Endothelial cell of umbilical vein (primary cell): ENCODE measurements at regions not wholly inside any gene's neighbourhood (a gene's known extent, or its start where the extent isn't known, plus 50 kb on each side); places are given as distances from the start of the nearest gene placed in this dataset.

Source experiments
- BruUV-seq: library from RNA; stranded (reverse); fragments of 400-500 nt; replicated peaks from 2 replicates; lab custom pipeline; 2021; lab: Mats Ljungman, UMichigan
- CTCF ChIA-PET: fragments of 300-600, 350-600 bp; sonication (Branson Sonifier 250); formaldehyde crosslinking; loops from one replicate; lab custom pipeline; 2021; ENCODE audit warnings: antibody characterized with exemption, inconsistent platforms; lab: Charles Lee
- POLR2A ChIA-PET: fragments of 300-600, 350-600 bp; sonication (Branson Sonifier 250); formaldehyde crosslinking; loops from one replicate; lab custom pipeline; 2021; ENCODE audit warnings: antibody characterized with exemption, inconsistent platforms; lab: Charles Lee
- DNase-seq: peaks from one replicate; pipeline ENCODE4 v3.0.0-alpha.2; 2011; ENCODE audit warnings: low read depth, low spot score
- FAIRE-seq: peaks from 2 replicates; lab custom pipeline; 2011; peaks lifted over from hg19 to GRCh38; lab: Jason Lieb, UNC
- H2AFZ ChIP-seq: 2 replicates; pipeline ENCODE4 v1.6.0; 2012; ENCODE audit warnings: low read depth, low read length, control low read depth, inconsistent platforms
- H3K27ac ChIP-seq: 2 replicates; pipeline ENCODE4 v1.5.1; 2011; ENCODE audit warnings: low read depth, mild to moderate bottlenecking, control low read depth, low read length, moderate library complexity; ENCODE audit not compliant: insufficient read depth
- H3K27me3 ChIP-seq, 2 experiments: 2 replicates each; pipeline versions ENCODE4 v1.6.0 to v1.6.1; 2011; ENCODE audit warnings: low read length in 2 of 2, mixed read lengths in 1 of 2; ENCODE audit not compliant: control insufficient read depth in 2 of 2, insufficient read depth in 2 of 2
- H3K36me3 ChIP-seq, 2 experiments: 2 replicates in 1 of 2; 3 replicates in 1 of 2; pipeline ENCODE4 v1.5.1; 2011; ENCODE audit warnings: low read length in 2 of 2, mild to moderate bottlenecking in 1 of 2, moderate library complexity in 1 of 2; ENCODE audit not compliant: control insufficient read depth in 2 of 2, insufficient read depth in 2 of 2; ENCODE audit errors: extremely low read depth in 1 of 2
- H3K4me1 ChIP-seq: 3 replicates; pipeline ENCODE4 v1.5.1; 2011; ENCODE audit warnings: mild to moderate bottlenecking, low read length; ENCODE audit not compliant: control insufficient read depth, insufficient read depth; ENCODE audit errors: extremely low read depth
- H3K4me2 ChIP-seq: 2 replicates; pipeline ENCODE4 v1.6.1; 2011; ENCODE audit warnings: low read length, control low read depth, mixed read lengths; ENCODE audit not compliant: insufficient read depth
- H3K4me3 ChIP-seq, 3 experiments: fragments of 200-600 bp in 1 of 3; sonication (generic), shearing (Covaris generic) in 1 of 3; replicated peaks in 1 of 3; 2 replicates each; pipeline ENCODE4 v1.5.1; 2011 to 2016; ENCODE audit warnings: control low read depth in 3 of 3, low read length in 3 of 3, mild to moderate bottlenecking in 2 of 3, inconsistent platforms in 1 of 3, low read depth in 1 of 3, moderate library complexity in 1 of 3; ENCODE audit not compliant: insufficient read depth in 1 of 3
- H3K79me2 ChIP-seq: 2 replicates; pipeline ENCODE4 v1.6.0; 2012; ENCODE audit warnings: low read length, inconsistent platforms; ENCODE audit not compliant: control insufficient read depth, insufficient read depth
- H3K9ac ChIP-seq: replicated peaks from 2 replicates; pipeline ENCODE3; 2011; ENCODE audit warnings: low read length, control low read depth; ENCODE audit not compliant: insufficient read depth; ENCODE audit errors: extremely low read depth
- H3K9me1 ChIP-seq: replicated peaks from 3 replicates; pipeline ENCODE4 v1.6.0; 2011; ENCODE audit warnings: mild to moderate bottlenecking, low read length; ENCODE audit not compliant: control insufficient read depth, insufficient read depth; ENCODE audit errors: extremely low read depth
- H3K9me3 ChIP-seq: replicated peaks from 2 replicates; pipeline ENCODE4 v1.5.1; 2012; ENCODE audit warnings: low read length, inconsistent platforms; ENCODE audit not compliant: control insufficient read depth, insufficient read depth
- H4K20me1 ChIP-seq: replicated peaks from 2 replicates; pipeline ENCODE3; 2011; ENCODE audit warnings: mild to moderate bottlenecking, low read length; ENCODE audit not compliant: control insufficient read depth, insufficient read depth; ENCODE audit errors: extremely low read depth
- EZH2 ChIP-seq: IDR thresholded peaks from 2 replicates; pipeline ENCODE4 v1.6.1; 2012; ENCODE audit warnings: borderline replicate concordance, low read depth, mild to moderate bottlenecking, moderate library complexity, low read length, inconsistent platforms; ENCODE audit not compliant: severe bottlenecking
- FOS ChIP-seq: IDR thresholded peaks from 2 replicates; pipeline ENCODE4 v1.6.1; 2011; ENCODE audit warnings: mild to moderate bottlenecking, low read length, moderate library complexity, borderline replicate concordance; ENCODE audit not compliant: insufficient read depth
- GATA2 ChIP-seq: IDR thresholded peaks from 2 replicates; pipeline ENCODE4 v1.7.0; 2011; ENCODE audit warnings: low read depth, mild to moderate bottlenecking, moderate library complexity, mixed read lengths, low read length; ENCODE audit not compliant: insufficient read length, insufficient read depth
- JUN ChIP-seq: IDR thresholded peaks from 2 replicates; pipeline ENCODE4 v1.6.1; 2011; ENCODE audit warnings: borderline replicate concordance, low read depth; ENCODE audit not compliant: insufficient read length, insufficient read depth
- MYC ChIP-seq: IDR thresholded peaks from one replicate; pipeline ENCODE4 v1.6.1; 2011; ENCODE audit warnings: mild to moderate bottlenecking, low read depth, low read length
- POLR2A ChIP-seq: IDR thresholded peaks from 2 replicates; pipeline ENCODE4 v1.6.1; 2012; ENCODE audit warnings: low read depth, mild to moderate bottlenecking, control low read depth, low read length
- dilution Hi-C: fragments of 300-500 bp; cut with MboI; formaldehyde crosslinking; loops from one replicate; pipeline ENCODE4 v1.15.0; 2019; ENCODE audit warnings: low sequenced_read_pairs; ENCODE audit not compliant: extremely low pct_ligation_motif_present
- intact Hi-C: fragments of 100-400 bp; cut with micrococcal nuclease; formaldehyde crosslinking; loops from one replicate; pipeline ENCODE4 v1.10.0; 2022
- TF ChIP-seq, protein P1 (sequence below): IDR thresholded peaks from 2 replicates; pipeline ENCODE4 v1.6.1; 2011; ENCODE audit not compliant: insufficient read depth, insufficient read length
- TF ChIP-seq, protein P2 (sequence below), 2 donors: IDR thresholded peaks; 1 replicate in 1 of 2; 2 replicates in 1 of 2; pipeline ENCODE4 v1.5.1; 2011; ENCODE audit warnings: low read length in 2 of 2, mild to moderate bottlenecking in 2 of 2, moderate library complexity in 2 of 2, control low read depth in 1 of 2, inconsistent platforms in 1 of 2, low read depth in 1 of 2; ENCODE audit not compliant: insufficient read depth in 1 of 2; ENCODE audit errors: extremely low read depth in 1 of 2

DNA sequence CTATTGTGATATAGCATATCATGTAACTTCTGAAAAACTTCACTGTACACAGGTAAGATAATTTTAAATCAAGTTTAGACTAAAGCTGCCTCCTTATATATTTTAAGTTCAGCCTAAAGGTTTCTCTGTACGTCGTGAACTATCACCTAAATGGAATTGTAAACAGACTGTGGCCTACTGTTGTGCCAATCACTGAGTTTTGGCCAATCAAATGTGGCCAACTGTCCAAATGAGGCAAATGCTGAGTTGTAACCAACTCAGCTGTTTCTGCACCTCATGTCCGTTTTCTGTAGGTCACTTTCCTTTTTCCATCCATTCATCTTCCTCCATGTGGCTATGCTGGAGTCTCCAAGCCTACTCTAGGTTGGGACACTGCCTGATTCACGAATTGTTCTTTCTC is 63.7 kb upstream of the ST6GALNAC3 start:
- CTCF ChIA-PET: no interaction called here
- FAIRE-seq: no peak

DNA sequence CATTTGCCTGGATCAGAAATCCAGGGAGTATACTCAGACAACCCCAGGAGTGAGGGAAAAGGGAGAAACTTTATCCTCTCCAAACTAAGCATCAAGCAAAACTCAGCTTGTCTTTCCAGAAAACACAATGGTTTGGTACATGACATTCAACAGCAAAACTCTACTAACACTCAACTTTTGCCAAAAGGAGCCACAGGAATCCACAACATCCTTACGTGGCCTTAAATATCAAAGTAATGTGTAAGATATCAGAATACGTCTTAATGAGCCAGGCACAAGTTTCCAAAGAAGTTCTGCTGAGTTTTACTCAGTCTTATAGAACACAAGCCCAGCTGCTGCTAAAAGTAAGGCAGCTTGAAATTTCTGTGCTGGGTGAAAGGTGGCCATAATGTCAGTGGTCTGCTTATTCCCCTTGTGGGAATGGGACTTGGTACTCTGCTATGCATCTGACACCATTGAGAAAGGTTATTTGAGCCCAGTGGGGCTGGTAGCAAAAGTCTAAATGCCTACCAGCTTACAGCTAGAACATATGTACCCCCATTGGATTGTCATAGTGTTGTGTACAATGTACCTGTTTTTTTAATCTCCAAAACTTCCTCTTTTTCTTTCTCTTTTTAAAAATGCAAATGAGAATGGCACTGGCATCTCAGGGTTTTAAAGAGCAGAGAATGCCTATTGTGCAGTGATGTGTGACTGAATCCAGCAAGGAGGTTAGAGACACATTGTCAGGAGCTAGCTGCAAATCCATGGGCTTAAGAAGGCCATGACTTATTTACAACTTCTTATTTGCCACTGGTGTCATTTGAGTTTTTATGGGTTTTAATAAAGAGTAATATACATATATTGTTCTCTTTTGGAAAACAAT is 62.0 kb upstream of the ST6GALNAC3 start:
- Histone ChIP-seq H3K9me3 (no peaks in the 10 kb centered on the region), H3K27ac (no peak overlapping the region), H3K79me2 (no peaks in the 10 kb centered on the region), H3K4me1 (no peaks in the 10 kb centered on the region), H3K27me3 (peaks cover 0 to 3% of the 10 kb centered on the region in 2 experiments), H4K20me1 (no peaks in the 10 kb centered on the region), H2AFZ (no peak overlapping the region), H3K4me2 (no peak overlapping the region), H3K9ac (no peak overlapping the region), H3K9me1 (no peaks in the 10 kb centered on the region), H3K36me3 (no peaks in the 10 kb centered on the region), H3K4me3 (no peak overlapping the region)
- BruUV-seq: no TSS peak
- FAIRE-seq (no peak), DNase-seq (no peak)
- ChIA-PET CTCF (no interaction called here), POLR2A (no interaction called here)
- TF ChIP-seq, protein P1, sequence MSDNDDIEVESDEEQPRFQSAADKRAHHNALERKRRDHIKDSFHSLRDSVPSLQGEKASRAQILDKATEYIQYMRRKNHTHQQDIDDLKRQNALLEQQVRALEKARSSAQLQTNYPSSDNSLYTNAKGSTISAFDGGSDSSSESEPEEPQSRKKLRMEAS: no peak
- TF ChIP-seq, protein P2, sequence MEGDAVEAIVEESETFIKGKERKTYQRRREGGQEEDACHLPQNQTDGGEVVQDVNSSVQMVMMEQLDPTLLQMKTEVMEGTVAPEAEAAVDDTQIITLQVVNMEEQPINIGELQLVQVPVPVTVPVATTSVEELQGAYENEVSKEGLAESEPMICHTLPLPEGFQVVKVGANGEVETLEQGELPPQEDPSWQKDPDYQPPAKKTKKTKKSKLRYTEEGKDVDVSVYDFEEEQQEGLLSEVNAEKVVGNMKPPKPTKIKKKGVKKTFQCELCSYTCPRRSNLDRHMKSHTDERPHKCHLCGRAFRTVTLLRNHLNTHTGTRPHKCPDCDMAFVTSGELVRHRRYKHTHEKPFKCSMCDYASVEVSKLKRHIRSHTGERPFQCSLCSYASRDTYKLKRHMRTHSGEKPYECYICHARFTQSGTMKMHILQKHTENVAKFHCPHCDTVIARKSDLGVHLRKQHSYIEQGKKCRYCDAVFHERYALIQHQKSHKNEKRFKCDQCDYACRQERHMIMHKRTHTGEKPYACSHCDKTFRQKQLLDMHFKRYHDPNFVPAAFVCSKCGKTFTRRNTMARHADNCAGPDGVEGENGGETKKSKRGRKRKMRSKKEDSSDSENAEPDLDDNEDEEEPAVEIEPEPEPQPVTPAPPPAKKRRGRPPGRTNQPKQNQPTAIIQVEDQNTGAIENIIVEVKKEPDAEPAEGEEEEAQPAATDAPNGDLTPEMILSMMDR (IDR thresholded peaks at IDR 0.05; ENCODE audit: extremely low read depth in 1 of 2, insufficient read depth in 1 of 2, low read depth in 1 of 2, low read length in 2 of 2): no peak
- TF ChIP-seq GATA2: no peak
- TF ChIP-seq FOS: no peak
- no peak for TF ChIP-seq EZH2
- TF ChIP-seq MYC: no peak
- no peak for TF ChIP-seq JUN
- TF ChIP-seq POLR2A: no peak
- intact Hi-C loops (no loop called here), dilution Hi-C loops (no loop called here)

More for the DNA sequence above, 63.7 kb upstream of the ST6GALNAC3 start:
- Histone ChIP-seq H3K4me1 (no peaks in the 10 kb centered on the region), H3K4me3 (no peak overlapping the region), H3K4me2 (no peak overlapping the region), H3K27me3 (peaks cover 0 to 3% of the 10 kb centered on the region in 2 experiments), H3K27ac (no peak overlapping the region), H3K9me1 (no peaks in the 10 kb centered on the region), H2AFZ (no peak overlapping the region), H3K9ac (no peak overlapping the region), H3K79me2 (no peaks in the 10 kb centered on the region), H4K20me1 (no peaks in the 10 kb centered on the region), H3K9me3 (no peaks in the 10 kb centered on the region), H3K36me3 (no peaks in the 10 kb centered on the region)
- dilution Hi-C loops (no loop called here), intact Hi-C loops (no loop called here)
- no peak for TF ChIP-seq JUN
- no peak for DNase-seq
- POLR2A ChIA-PET: no interaction called here
- BruUV-seq: no TSS peak
